GM12878 (cell line): ENCODE measurements at regions not wholly inside any gene's neighbourhood (a gene's known extent, or its start where the extent isn't known, plus 50 kb on each side); places are given as distances from the start of the nearest gene placed in this dataset.

Source experiments
- ATAC-seq: fragments of 200-7000 bp; cut with Tn5 transposase; 3 replicates; pipeline ENCODE4 v1.9.1; 2020; ENCODE audit warnings: mild to moderate bottlenecking, moderate library complexity
- BruUV-seq: library from RNA; stranded (reverse); fragments of 400-500 nt; replicated peaks from 2 replicates; lab custom pipeline; 2021; lab: Mats Ljungman, UMichigan
- CTCF ChIA-PET: fragments of 300-600 bp; sonication (Branson Sonifier 250); formaldehyde crosslinking; extraction: SDS; loops from one replicate; lab custom pipeline; 2021; ENCODE audit warnings: inconsistent platforms; lab: Yijun Ruan, JAX
- POLR2A ChIA-PET: fragments of 350-600 bp; formaldehyde crosslinking; extraction: SDS; loops from one replicate; lab custom pipeline; 2021; ENCODE audit warnings: inconsistent platforms; lab: Charles Lee
- RAD21 ChIA-PET: fragments of 300-600 bp; sonication (Branson Sonifier 250); formaldehyde crosslinking; loops from one replicate; lab custom pipeline; 2023; ENCODE audit warnings: antibody characterized with exemption; ENCODE audit not compliant: unreplicated experiment; lab: Charles Lee
- SMC1A ChIA-PET: fragments of 300-600 bp; sonication (Branson Sonifier 250); formaldehyde crosslinking; loops from one replicate; lab custom pipeline; 2023; ENCODE audit not compliant: unreplicated experiment, uncharacterized antibody; lab: Charles Lee
- DNase-seq: peaks from one replicate; pipeline ENCODE4 v3.0.0-alpha.2; 2011; ENCODE audit warnings: low read depth, low spot score
- FAIRE-seq: peaks from 3 replicates; lab custom pipeline; 2011; peaks lifted over from hg19 to GRCh38; lab: Jason Lieb, UNC
- H2AFZ ChIP-seq: 2 replicates; pipeline ENCODE4 v1.6.0; 2011; ENCODE audit warnings: low read depth, low read length, control low read depth; ENCODE audit not compliant: control insufficient read depth
- H3K27ac ChIP-seq: 2 replicates; pipeline ENCODE4 v1.5.1; 2011; ENCODE audit warnings: control low read depth; ENCODE audit not compliant: control insufficient read depth, insufficient read depth
- H3K27me3 ChIP-seq, 2 experiments: replicated peaks in 1 of 2; 2 replicates each; pipeline versions ENCODE4 v1.6.0 to v1.6.1; 2011; ENCODE audit warnings: low read length in 1 of 2; ENCODE audit not compliant: control insufficient read depth in 2 of 2, insufficient read depth in 2 of 2
- H3K36me3 ChIP-seq, 2 experiments: 2 replicates each; pipeline ENCODE4 v1.5.1; 2011; ENCODE audit warnings: low read length in 1 of 2; ENCODE audit not compliant: control insufficient read depth in 2 of 2, insufficient read depth in 2 of 2
- H3K4me1 ChIP-seq: 2 replicates; pipeline ENCODE4 v1.6.1; 2011; ENCODE audit warnings: mild to moderate bottlenecking, low read length, moderate library complexity, mixed read lengths; ENCODE audit not compliant: control insufficient read depth, insufficient read depth
- H3K4me2 ChIP-seq: 2 replicates; pipeline ENCODE4 v1.6.0; 2011; ENCODE audit warnings: control low read depth; ENCODE audit not compliant: control insufficient read depth, insufficient read depth
- H3K4me3 ChIP-seq: fragments of 200-600 bp; sonication (generic); 2 replicates; pipeline ENCODE4 v1.5.1; 2016
- H3K79me2 ChIP-seq: 2 replicates; pipeline ENCODE4 v1.6.0; 2011; ENCODE audit warnings: low read length; ENCODE audit not compliant: control insufficient read depth, insufficient read depth
- H3K9ac ChIP-seq: 2 replicates; pipeline ENCODE4 v1.8.0; 2011; ENCODE audit warnings: low read length, control low read depth, mixed read lengths; ENCODE audit not compliant: control insufficient read depth, insufficient read depth
- H3K9me3 ChIP-seq: replicated peaks from 3 replicates; pipeline ENCODE4 v1.5.1; 2011; ENCODE audit warnings: mild to moderate bottlenecking, low read length; ENCODE audit not compliant: control insufficient read depth, insufficient read depth
- H4K20me1 ChIP-seq: 2 replicates; pipeline ENCODE4 v1.6.0; 2011; ENCODE audit not compliant: control insufficient read depth, insufficient read depth
- BCLAF1 ChIP-seq: fragments of 450-650 bp; IDR thresholded peaks from 2 replicates; pipeline ENCODE4 v1.6.1; 2017; ENCODE audit warnings: antibody characterized with exemption, mild to moderate bottlenecking, moderate library complexity
- CHD1 ChIP-seq: IDR thresholded peaks from 2 replicates; pipeline ENCODE4 v1.6.1; 2012; ENCODE audit warnings: low read depth, low read length, improper control_type of control experiment
- EGR1 ChIP-seq, 2 experiments: IDR thresholded peaks; 1 replicate in 1 of 2; 2 replicates in 1 of 2; pipeline ENCODE4 v1.6.1; 2011 to 2012; ENCODE audit warnings: low read depth in 2 of 2, low read length in 2 of 2, borderline replicate concordance in 1 of 2, mild to moderate bottlenecking in 1 of 2, moderate library complexity in 1 of 2
- ESRRA ChIP-seq: IDR thresholded peaks from 2 replicates; pipeline ENCODE4 v1.6.1; 2012; ENCODE audit warnings: mild to moderate bottlenecking, low read length, improper control_type of control experiment
- EZH2 ChIP-seq: IDR thresholded peaks from 2 replicates; pipeline ENCODE4 v1.6.1; 2012; ENCODE audit warnings: low read depth, mild to moderate bottlenecking, control low read depth, inconsistent platforms, low read length, borderline replicate concordance; ENCODE audit not compliant: control insufficient read depth
- MYC ChIP-seq: IDR thresholded peaks from 2 replicates; pipeline ENCODE4 v1.6.1; 2011; ENCODE audit warnings: mild to moderate bottlenecking, low read length, moderate library complexity, inconsistent platforms; ENCODE audit not compliant: insufficient read depth, insufficient replicate concordance, insufficient read length, severe bottlenecking
- NR2C1 ChIP-seq: fragments of 450-650 bp; IDR thresholded peaks from 2 replicates; pipeline ENCODE4 v1.6.1; 2017; ENCODE audit warnings: antibody characterized with exemption, mild to moderate bottlenecking, moderate library complexity
- RCOR1 ChIP-seq: conservative IDR thresholded peaks from 2 replicates; pipeline ENCODE4 v1.6.1; 2012; ENCODE audit warnings: low read depth, low read length, improper control_type of control experiment
- RELB ChIP-seq: fragments of 450-650 bp; IDR thresholded peaks from 2 replicates; pipeline ENCODE4 v1.6.1; 2017; ENCODE audit warnings: low read depth, mild to moderate bottlenecking, moderate library complexity
- SIX5 ChIP-seq: IDR thresholded peaks from 2 replicates; pipeline ENCODE4 v1.6.1; 2011; ENCODE audit warnings: mild to moderate bottlenecking, low read depth, low read length, moderate library complexity; ENCODE audit not compliant: severe bottlenecking
- SPI1 ChIP-seq: IDR thresholded peaks from 2 replicates; pipeline ENCODE4 v1.6.1; 2011; ENCODE audit warnings: low read depth, mild to moderate bottlenecking, low read length, moderate library complexity, borderline replicate concordance; ENCODE audit not compliant: insufficient read depth
- STAT3 ChIP-seq: IDR thresholded peaks from 2 replicates; pipeline ENCODE4 v1.6.1; 2011; ENCODE audit warnings: low read depth, low read length, improper control_type of control experiment
- TAF1 ChIP-seq: IDR thresholded peaks from 2 replicates; pipeline ENCODE4 v1.6.1; 2011; ENCODE audit warnings: mild to moderate bottlenecking, low read depth, low read length, borderline replicate concordance
- ZBED1 ChIP-seq: IDR thresholded peaks from 2 replicates; pipeline ENCODE4 v1.6.1; 2016; ENCODE audit warnings: borderline replicate concordance
- ZBTB40 ChIP-seq: fragments of 450-650 bp; IDR thresholded peaks from 2 replicates; pipeline ENCODE4 v1.6.1; 2016; ENCODE audit warnings: mild to moderate bottlenecking, moderate library complexity, borderline replicate concordance
- ZNF274 ChIP-seq: IDR thresholded peaks from one replicate; pipeline ENCODE4 v1.8.0; 2011; ENCODE audit not compliant: insufficient read length, insufficient read depth
- WGBS: methylation state at CpG from one replicate; pipeline ENCODE4 v1.1.6; 2016; ENCODE audit warnings: low lambda C conversion rate; ENCODE audit not compliant: insufficient replicate concordance, insufficient coverage; ENCODE audit errors: missing lambda C conversion rate; 5-methylcytosine and 5-hydroxymethylcytosine counted together
- in situ Hi-C: fragments of 300-500 bp; cut with MboI; formaldehyde crosslinking; loops from 9 replicates; pipeline ENCODE4 v1.14.3; 2018; ENCODE audit warnings: mixed read lengths
- intact Hi-C: fragments of 100-400 bp; cut with micrococcal nuclease; formaldehyde crosslinking; loops from one replicate; pipeline ENCODE4 v1.14.2; 2022; ENCODE audit not compliant: unreplicated experiment
- TF ChIP-seq, protein P1 (sequence below): IDR thresholded peaks from 2 replicates; pipeline ENCODE4 v1.6.1; 2012; ENCODE audit warnings: low read depth, low read length, improper control_type of control experiment

DNA sequence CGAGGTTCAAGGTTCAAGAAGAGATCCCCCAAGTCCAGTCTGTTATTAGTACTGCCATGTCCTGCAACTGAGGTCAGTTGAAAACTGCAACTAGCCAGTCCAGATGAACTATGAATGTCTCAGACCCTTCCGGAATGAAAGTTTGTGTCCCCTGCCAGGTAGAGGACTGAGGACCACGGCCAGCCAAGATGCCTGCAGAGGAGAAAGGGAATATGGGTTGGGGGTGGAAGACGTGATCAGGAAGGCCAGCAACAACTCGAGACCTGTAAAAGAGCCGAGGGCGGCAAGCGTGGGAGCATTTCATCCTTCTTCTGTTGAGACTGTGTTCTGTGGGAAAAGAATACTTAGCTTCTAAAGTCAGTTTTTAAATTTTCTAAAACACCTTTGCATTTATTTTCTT, 572.4 kb upstream of the B3GAT1 start:
- FAIRE-seq = no peak
- DNase-seq = no peak
- Histone ChIP-seq H3K4me1 (no peaks in the 10 kb centered on the region), H3K79me2 (no peaks in the 10 kb centered on the region), H2AFZ (no peak overlapping the region), H3K4me2 (no peak overlapping the region), H4K20me1 (no peaks in the 10 kb centered on the region), H3K9me3 (no peaks in the 10 kb centered on the region), H3K4me3 (no peak overlapping the region), H3K9ac (no peak overlapping the region), H3K27ac (no peak overlapping the region), H3K36me3 (no peaks in the 10 kb centered on the region), H3K27me3 (no peaks in the 10 kb centered on the region; a peak in 2 of 4 replicates)
- ChIA-PET CTCF (no interaction called here), RAD21 (no interaction called here), SMC1A (no interaction called here), POLR2A (no interaction called here)
- WGBS = 9% methylated on average over 8 of the region's 8 CpGs
- intact Hi-C loops = no loop called here
- BruUV-seq = no TSS peak
- in situ Hi-C loops = no loop called here
- ATAC-seq = no peak
- no peak for TF ChIP-seq ESRRA
- TF ChIP-seq NR2C1 = no peak
- no peak for TF ChIP-seq ZBTB40
- TF ChIP-seq SPI1 = no peak
- no peak for TF ChIP-seq RCOR1
- no peak for TF ChIP-seq SIX5
- no peak for TF ChIP-seq RELB
- TF ChIP-seq ZNF274 = no peak
- no peak for TF ChIP-seq BCLAF1
- no peak for TF ChIP-seq EGR1 (IDR thresholded peaks at IDR 0.05; ENCODE audit: borderline replicate concordance in 1 of 2, low read depth in 2 of 2, low read length in 2 of 2)
- TF ChIP-seq EZH2 = no peak
- no peak for TF ChIP-seq ZBED1
- TF ChIP-seq TAF1 = no peak
- TF ChIP-seq, protein P1, sequence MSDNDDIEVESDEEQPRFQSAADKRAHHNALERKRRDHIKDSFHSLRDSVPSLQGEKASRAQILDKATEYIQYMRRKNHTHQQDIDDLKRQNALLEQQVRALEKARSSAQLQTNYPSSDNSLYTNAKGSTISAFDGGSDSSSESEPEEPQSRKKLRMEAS = no peak
- TF ChIP-seq MYC = no peak
- no peak for TF ChIP-seq STAT3
- TF ChIP-seq CHD1 = no peak
